ENCODE measurements at regions not wholly inside any gene's neighbourhood (a gene's known extent, or its start where the extent isn't known, plus 50 kb on each side); places are given as distances from the start of the nearest gene placed in this dataset.

DNA sequence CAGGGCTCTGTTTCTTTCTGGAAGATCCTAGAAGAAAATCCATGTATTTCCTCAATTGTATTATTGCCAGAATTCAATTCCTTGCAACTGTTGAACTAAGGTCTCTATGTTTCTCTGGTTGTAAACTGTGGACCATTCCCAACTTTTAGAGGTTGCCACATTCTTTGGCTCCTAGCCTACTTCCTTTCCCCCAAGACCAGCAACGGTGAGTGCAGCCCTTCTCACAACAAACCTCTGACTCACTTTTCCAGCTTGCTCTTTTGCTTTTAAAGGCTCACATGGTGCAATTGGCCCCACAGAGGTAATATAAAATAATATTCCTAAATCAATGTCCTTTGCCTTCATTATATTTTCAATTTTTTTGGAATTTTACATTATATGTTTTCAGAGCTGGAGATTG lies 371.3 kb downstream of the SLITRK5 start:
- no peak for TF ChIP-seq GABPA (IDR thresholded peaks at IDR 0.05; ENCODE audit: low read depth)
- TF ChIP-seq POLR2AphosphoS5 (IDR thresholded peaks at IDR 0.05; ENCODE audit: low read depth), result no peak
- TF ChIP-seq, protein P1, sequence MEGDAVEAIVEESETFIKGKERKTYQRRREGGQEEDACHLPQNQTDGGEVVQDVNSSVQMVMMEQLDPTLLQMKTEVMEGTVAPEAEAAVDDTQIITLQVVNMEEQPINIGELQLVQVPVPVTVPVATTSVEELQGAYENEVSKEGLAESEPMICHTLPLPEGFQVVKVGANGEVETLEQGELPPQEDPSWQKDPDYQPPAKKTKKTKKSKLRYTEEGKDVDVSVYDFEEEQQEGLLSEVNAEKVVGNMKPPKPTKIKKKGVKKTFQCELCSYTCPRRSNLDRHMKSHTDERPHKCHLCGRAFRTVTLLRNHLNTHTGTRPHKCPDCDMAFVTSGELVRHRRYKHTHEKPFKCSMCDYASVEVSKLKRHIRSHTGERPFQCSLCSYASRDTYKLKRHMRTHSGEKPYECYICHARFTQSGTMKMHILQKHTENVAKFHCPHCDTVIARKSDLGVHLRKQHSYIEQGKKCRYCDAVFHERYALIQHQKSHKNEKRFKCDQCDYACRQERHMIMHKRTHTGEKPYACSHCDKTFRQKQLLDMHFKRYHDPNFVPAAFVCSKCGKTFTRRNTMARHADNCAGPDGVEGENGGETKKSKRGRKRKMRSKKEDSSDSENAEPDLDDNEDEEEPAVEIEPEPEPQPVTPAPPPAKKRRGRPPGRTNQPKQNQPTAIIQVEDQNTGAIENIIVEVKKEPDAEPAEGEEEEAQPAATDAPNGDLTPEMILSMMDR (IDR thresholded peaks at IDR 0.05; ENCODE audit: insufficient read depth, low read length), result no peak
- no peak for TF ChIP-seq REST (IDR thresholded peaks at IDR 0.05; ENCODE audit: insufficient replicate concordance, low read depth)
- no peak for TF ChIP-seq SPI1 (IDR thresholded peaks at IDR 0.05; ENCODE audit: borderline replicate concordance, low read depth)
- H3K27me3 ChIP-seq (ENCODE audit: insufficient read depth, poor library complexity, severe bottlenecking), result no peaks in the 10 kb centered on the region
- H3K27ac ChIP-seq (replicated peaks), result no peak overlapping the region
- no peak overlapping the region for H3K4me3 ChIP-seq (replicated peaks; ENCODE audit: insufficient read depth, low read length)
- DNase-seq (ENCODE audit: low read depth in 1 of 2, low spot score in 1 of 2), result no peak

DNA sequence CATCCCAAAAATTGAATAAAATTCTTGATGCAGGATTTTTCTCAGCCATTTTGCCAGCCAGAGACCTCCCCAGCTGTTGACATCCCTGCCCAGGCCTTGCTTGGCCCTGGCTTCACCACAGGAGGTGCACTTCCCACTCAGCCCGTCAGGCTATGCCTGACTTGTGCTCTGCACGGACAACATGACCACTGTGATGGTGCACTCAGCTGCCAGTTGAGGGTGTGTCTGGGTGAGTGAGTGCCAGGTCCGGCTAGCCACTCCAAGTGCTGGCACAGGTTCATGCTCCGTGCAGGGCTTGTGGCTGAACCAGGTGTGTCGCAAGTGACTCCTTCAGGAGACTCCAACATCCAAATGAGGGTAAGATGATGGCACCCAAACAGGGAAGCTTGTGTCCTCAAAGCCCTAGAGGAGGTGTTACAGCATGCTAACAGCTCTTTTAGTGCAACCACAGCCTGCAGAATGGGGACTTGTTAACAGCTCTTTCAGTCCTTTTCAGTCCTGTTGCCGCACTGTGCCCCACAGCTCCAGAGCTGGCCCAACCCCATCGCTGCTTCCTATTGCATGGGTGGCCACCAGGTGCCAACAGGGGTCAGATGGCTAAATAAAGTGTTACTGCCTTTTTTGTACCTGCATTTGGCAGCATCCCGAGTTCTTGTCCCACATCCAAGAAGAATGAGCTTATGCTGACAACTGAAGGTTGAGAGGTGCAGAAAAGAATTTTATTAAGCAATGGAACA lies 380.7 kb downstream of the SLITRK5 start:
- Histone ChIP-seq H3K27ac (replicated peaks) (no peak overlapping the region), H3K27me3 (ENCODE audit: insufficient read depth, poor library complexity, severe bottlenecking) (no peaks in the 10 kb centered on the region), H3K4me3 (replicated peaks; ENCODE audit: insufficient read depth, low read length) (no peak overlapping the region)
- no peak for DNase-seq (ENCODE audit: low read depth in 1 of 2, low spot score in 1 of 2)
- no peak for TF ChIP-seq POLR2AphosphoS5 (IDR thresholded peaks at IDR 0.05; ENCODE audit: low read depth)
- no peak for TF ChIP-seq GABPA (IDR thresholded peaks at IDR 0.05; ENCODE audit: low read depth)
- TF ChIP-seq, protein P1 (IDR thresholded peaks at IDR 0.05; ENCODE audit: insufficient read depth, low read length), result no peak
- TF ChIP-seq SPI1 (IDR thresholded peaks at IDR 0.05; ENCODE audit: borderline replicate concordance, low read depth), result no peak

DNA sequence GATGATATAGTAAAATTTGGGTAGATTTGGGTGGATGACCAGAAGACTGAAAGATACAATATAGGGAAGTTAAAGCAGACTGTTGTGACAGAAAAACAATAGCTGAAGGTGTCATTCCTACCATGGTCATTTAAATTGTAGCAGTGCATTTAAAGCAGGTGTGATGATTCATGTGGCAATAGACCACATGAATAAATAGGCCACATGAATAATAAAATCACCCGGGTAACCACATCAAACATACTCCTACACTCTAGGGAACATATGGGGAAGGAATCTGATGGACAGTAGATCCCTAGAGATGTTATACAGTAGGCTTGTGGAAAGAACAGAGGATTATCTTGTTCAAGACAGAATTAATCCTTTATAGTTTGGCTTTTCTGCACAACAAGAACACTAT lies 392.6 kb downstream of the SLITRK5 start:
- H3K4me3 ChIP-seq (replicated peaks; ENCODE audit: insufficient read depth, low read length), result no peak overlapping the region
- no peak for DNase-seq (ENCODE audit: low read depth in 1 of 2, low spot score in 1 of 2)
- no peak overlapping the region for H3K27ac ChIP-seq (replicated peaks)
- TF ChIP-seq, protein P1 (IDR thresholded peaks at IDR 0.05; ENCODE audit: insufficient read depth, low read length), result no peak
- H3K27me3 ChIP-seq (ENCODE audit: insufficient read depth, poor library complexity, severe bottlenecking), result no peaks in the 10 kb centered on the region

- Histone ChIP-seq H3K27ac (replicated peaks) (no peak overlapping the region), H3K4me3 (replicated peaks; ENCODE audit: insufficient read depth, low read length) (no peak overlapping the region), H3K27me3 (ENCODE audit: insufficient read depth, poor library complexity, severe bottlenecking) (no peaks in the 10 kb centered on the region)
- no peak for DNase-seq (ENCODE audit: low read depth in 1 of 2, low spot score in 1 of 2)
- TF ChIP-seq SPI1 (IDR thresholded peaks at IDR 0.05; ENCODE audit: borderline replicate concordance, low read depth) (no peak), POLR2AphosphoS5 (IDR thresholded peaks at IDR 0.05; ENCODE audit: low read depth) (no peak), GABPA (IDR thresholded peaks at IDR 0.05; ENCODE audit: low read depth) (no peak), REST (IDR thresholded peaks at IDR 0.05; ENCODE audit: insufficient replicate concordance, low read depth) (no peak)
- TF ChIP-seq, protein P1 (IDR thresholded peaks at IDR 0.05; ENCODE audit: insufficient read depth, low read length), result no peak
Measured at GRCh38 chr13:88066847-88067246, 395.7 kb downstream of the SLITRK5 start.
